WERI-Rb-1 (cell line): ENCODE measurements at regions not wholly inside any gene's neighbourhood (a gene's known extent, or its start where the extent isn't known, plus 50 kb on each side); places are given as distances from the start of the nearest gene placed in this dataset.

ENCODE experiments used
- DNase-seq: peaks from one replicate; pipeline ENCODE4 v3.0.0-alpha.2; 2020
- H3K27ac ChIP-seq: fragments of 250-450 bp; sonication (Bioruptor Pico); 2 replicates; pipeline ENCODE4 v1.5.1; 2020; ENCODE audit warnings: mild to moderate bottlenecking, moderate library complexity
- H3K27me3 ChIP-seq: fragments of 250-450 bp; sonication (Bioruptor Pico); 2 replicates; pipeline ENCODE4 v1.5.1; 2021; ENCODE audit warnings: mild to moderate bottlenecking, low read depth, moderate library complexity; ENCODE audit not compliant: insufficient read depth, severe bottlenecking
- H3K36me3 ChIP-seq: fragments of 250-450 bp; sonication (Bioruptor Pico); 2 replicates; pipeline ENCODE4 v1.5.1; 2020; ENCODE audit warnings: mild to moderate bottlenecking, moderate library complexity
- H3K4me3 ChIP-seq: 2 replicates; pipeline ENCODE4 v1.5.1; 2011; ENCODE audit warnings: low read depth, mild to moderate bottlenecking, control low read depth, low read length
- H3K9me3 ChIP-seq: fragments of 250-450 bp; sonication (Bioruptor Pico); 2 replicates; pipeline ENCODE4 v1.5.1; 2021; ENCODE audit warnings: mild to moderate bottlenecking, moderate library complexity; ENCODE audit not compliant: severe bottlenecking
- TF ChIP-seq, protein P1 (sequence below): IDR thresholded peaks from 2 replicates; pipeline ENCODE4 v1.5.1; 2011; ENCODE audit warnings: low read depth, mild to moderate bottlenecking, control low read depth, inconsistent platforms, low read length

DNA sequence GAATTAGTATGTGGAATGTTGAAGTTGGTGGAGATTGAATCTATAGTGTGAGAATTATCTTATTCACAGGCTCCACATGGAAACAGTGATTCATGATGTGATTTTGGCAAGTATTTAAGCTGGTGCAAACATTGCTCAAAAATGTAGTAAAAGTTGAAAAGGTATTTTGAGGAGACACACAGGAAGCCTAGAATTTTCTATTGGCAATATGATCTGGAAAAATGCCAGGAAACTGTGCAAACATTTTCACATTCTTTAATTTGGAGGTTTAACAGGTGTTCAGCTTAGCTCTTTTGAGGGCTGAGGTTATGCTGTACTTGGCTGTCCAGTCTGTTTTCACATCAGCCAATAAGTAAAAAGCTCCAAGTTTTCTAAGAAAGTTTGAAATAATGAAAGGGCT lies 327.3 kb downstream of the RWDD3 start:
- no peak overlapping the region for H3K4me3 ChIP-seq
- TF ChIP-seq, protein P1, sequence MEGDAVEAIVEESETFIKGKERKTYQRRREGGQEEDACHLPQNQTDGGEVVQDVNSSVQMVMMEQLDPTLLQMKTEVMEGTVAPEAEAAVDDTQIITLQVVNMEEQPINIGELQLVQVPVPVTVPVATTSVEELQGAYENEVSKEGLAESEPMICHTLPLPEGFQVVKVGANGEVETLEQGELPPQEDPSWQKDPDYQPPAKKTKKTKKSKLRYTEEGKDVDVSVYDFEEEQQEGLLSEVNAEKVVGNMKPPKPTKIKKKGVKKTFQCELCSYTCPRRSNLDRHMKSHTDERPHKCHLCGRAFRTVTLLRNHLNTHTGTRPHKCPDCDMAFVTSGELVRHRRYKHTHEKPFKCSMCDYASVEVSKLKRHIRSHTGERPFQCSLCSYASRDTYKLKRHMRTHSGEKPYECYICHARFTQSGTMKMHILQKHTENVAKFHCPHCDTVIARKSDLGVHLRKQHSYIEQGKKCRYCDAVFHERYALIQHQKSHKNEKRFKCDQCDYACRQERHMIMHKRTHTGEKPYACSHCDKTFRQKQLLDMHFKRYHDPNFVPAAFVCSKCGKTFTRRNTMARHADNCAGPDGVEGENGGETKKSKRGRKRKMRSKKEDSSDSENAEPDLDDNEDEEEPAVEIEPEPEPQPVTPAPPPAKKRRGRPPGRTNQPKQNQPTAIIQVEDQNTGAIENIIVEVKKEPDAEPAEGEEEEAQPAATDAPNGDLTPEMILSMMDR, result no peak
- no peak for DNase-seq
- no peaks in the 10 kb centered on the region for H3K27me3 ChIP-seq
- peaks cover 3% of the 10 kb centered on the region for H3K9me3 ChIP-seq
- H3K36me3 ChIP-seq, result no peaks in the 10 kb centered on the region
- no peak overlapping the region for H3K27ac ChIP-seq

DNA sequence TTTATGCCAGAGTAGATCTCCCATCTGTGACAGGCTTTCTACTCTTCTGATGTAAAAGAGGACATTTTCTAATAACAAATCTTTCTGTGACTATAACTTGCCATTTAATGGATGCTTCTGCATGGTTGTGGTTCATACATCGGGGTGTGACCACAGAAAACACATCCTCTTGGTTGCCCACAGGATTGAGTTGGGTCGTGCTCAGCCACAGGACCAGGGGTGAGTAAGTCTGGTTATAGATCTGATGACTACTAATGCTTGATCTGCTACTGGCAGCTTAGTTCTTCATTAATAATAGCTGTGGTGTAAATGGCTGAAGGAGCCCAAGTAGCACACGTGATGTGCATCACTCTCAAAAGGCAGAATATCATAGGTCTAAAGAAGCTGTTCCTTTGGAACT lies 328.2 kb downstream of the RWDD3 start:
- Histone ChIP-seq H3K36me3 (no peaks in the 10 kb centered on the region), H3K27ac (no peak overlapping the region), H3K9me3 (peaks cover 2% of the 10 kb centered on the region), H3K4me3 (no peak overlapping the region), H3K27me3 (no peaks in the 10 kb centered on the region)
- no peak for DNase-seq
- TF ChIP-seq, protein P1, result no peak

DNA sequence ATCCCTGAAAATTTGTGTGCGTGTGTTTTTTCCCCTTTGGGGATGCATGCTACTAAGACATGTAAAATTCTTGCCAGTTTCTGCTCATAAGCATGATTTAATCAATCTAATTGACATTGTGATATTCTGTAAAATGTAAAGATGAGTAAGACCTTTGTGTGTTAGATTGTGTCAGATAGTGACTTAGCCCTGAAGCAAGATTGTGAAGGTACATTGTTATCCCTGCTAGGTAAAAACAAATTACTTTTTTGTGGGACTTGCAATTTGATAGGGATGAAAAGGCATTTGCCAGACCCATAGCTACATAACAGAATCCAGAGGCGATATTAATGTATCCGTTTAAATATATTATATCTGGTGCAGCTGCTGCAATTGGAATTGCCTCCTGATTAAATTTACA lies 338.0 kb downstream of the RWDD3 start:
- no peaks in the 10 kb centered on the region for H3K36me3 ChIP-seq
- no peak overlapping the region for H3K27ac ChIP-seq
- no peak overlapping the region for H3K4me3 ChIP-seq
- TF ChIP-seq, protein P1, result no peak
- no peaks in the 10 kb centered on the region for H3K9me3 ChIP-seq
- no peak for DNase-seq
- H3K27me3 ChIP-seq, result no peaks in the 10 kb centered on the region

GRCh38 chr1:95572962-95573361 lies 339.0 kb downstream of the RWDD3 start:
- Histone ChIP-seq H3K4me3 (no peak overlapping the region), H3K27ac (no peak overlapping the region), H3K27me3 (no peaks in the 10 kb centered on the region), H3K9me3 (no peaks in the 10 kb centered on the region), H3K36me3 (no peaks in the 10 kb centered on the region)
- TF ChIP-seq, protein P1, result no peak
- DNase-seq, result no peak

DNA sequence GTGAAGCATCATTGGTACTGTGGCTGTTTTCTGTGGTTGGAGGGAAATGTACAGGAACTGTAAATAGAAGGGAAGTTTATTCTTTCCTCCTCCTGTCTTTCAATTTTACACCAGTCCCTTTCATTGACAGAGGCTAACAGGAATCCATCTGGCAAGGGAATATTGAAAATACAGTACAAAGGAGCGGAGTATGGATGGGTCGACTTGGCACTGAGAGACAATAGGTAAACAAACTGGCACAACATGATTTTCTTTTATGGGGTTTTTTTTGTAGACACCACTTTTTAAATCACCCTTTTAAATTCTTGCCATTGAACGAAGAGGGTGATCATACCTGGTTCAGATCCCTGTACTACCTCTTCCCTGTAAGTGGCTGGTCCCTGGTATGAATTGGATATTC lies 341.3 kb downstream of the RWDD3 start:
- Histone ChIP-seq H3K9me3 (no peaks in the 10 kb centered on the region), H3K4me3 (no peak overlapping the region), H3K36me3 (no peaks in the 10 kb centered on the region), H3K27me3 (no peaks in the 10 kb centered on the region), H3K27ac (no peak overlapping the region)
- TF ChIP-seq, protein P1, result no peak
- DNase-seq, result no peak

- no peaks in the 10 kb centered on the region for H3K36me3 ChIP-seq
- H3K4me3 ChIP-seq, result no peak overlapping the region
- DNase-seq, result no peak
- TF ChIP-seq, protein P1, result no peak
- no peak overlapping the region for H3K27ac ChIP-seq
- H3K27me3 ChIP-seq, result no peaks in the 10 kb centered on the region
- no peaks in the 10 kb centered on the region for H3K9me3 ChIP-seq
Observed at GRCh38 chr1:95578462-95578861, 344.5 kb downstream of the RWDD3 start.
